NCI-H510A (cell line): ENCODE measurements at regions not wholly inside any gene's neighbourhood (a gene's known extent, or its start where the extent isn't known, plus 50 kb on each side); places are given as distances from the start of the nearest gene placed in this dataset.
"Not testable (repeated sequence)": the region's sequence is repeated elsewhere in the genome, so short reads cannot be mapped to it uniquely, and the experiment has no call there.

ENCODE experiments used
- DNase-seq: peaks from one replicate; lab custom pipeline; 2025; lab: John Stamatoyannopoulos, UW

GRCh38 chr18:39225373-39225772 is 1659.8 kb upstream of the CELF4 start:
- DNase-seq = peak; percentile 41

GRCh38 chr18:39223283-39223682 is 1657.7 kb upstream of the CELF4 start:
- DNase-seq = no peak

- DNase-seq = no peak
Observed at GRCh38 chr18:39215920-39216319, 1650.3 kb upstream of the CELF4 start.

- no peak for DNase-seq
Observed at GRCh38 chr18:39211461-39211860, 1645.9 kb upstream of the CELF4 start.

- no peak for DNase-seq
Observed at GRCh38 chr18:39209173-39209572, 1643.6 kb upstream of the CELF4 start.

GRCh38 chr18:39208729-39209128 is 1643.1 kb upstream of the CELF4 start:
- no peak for DNase-seq

- DNase-seq = no peak
Observed at GRCh38 chr18:39208190-39208589, 1642.6 kb upstream of the CELF4 start.

- not testable (repeated sequence) for DNase-seq
Observed at GRCh38 chr18:39206398-39207103, 1641.0 kb upstream of the CELF4 start.

- no peak for DNase-seq
Observed at GRCh38 chr18:39205565-39206195, 1640.1 kb upstream of the CELF4 start.

GRCh38 chr18:39200153-39200552 is 1634.6 kb upstream of the CELF4 start:
- no peak for DNase-seq

GRCh38 chr18:39199231-39199855 is 1633.7 kb upstream of the CELF4 start:
- no peak for DNase-seq

GRCh38 chr18:39198376-39198775 is 1632.8 kb upstream of the CELF4 start:
- DNase-seq = no peak

GRCh38 chr18:39191931-39192330 is 1626.3 kb upstream of the CELF4 start:
- DNase-seq = no peak

GRCh38 chr18:39191058-39191457 is 1625.5 kb upstream of the CELF4 start:
- no peak for DNase-seq

GRCh38 chr18:39190508-39190907 is 1624.9 kb upstream of the CELF4 start:
- no peak for DNase-seq

- DNase-seq = peak; percentile 34
Observed at GRCh38 chr18:39188278-39188677, 1622.7 kb upstream of the CELF4 start.

- no peak for DNase-seq
Observed at GRCh38 chr18:39186008-39186407, 1620.4 kb upstream of the CELF4 start.

GRCh38 chr18:39184176-39184575 is 1618.6 kb upstream of the CELF4 start:
- no peak for DNase-seq

- no peak for DNase-seq
Observed at GRCh38 chr18:39178166-39178565, 1612.6 kb upstream of the CELF4 start.

GRCh38 chr18:39172695-39173421 is 1607.3 kb upstream of the CELF4 start:
- DNase-seq = peak; percentile 65

- DNase-seq = no peak
Observed at GRCh38 chr18:39168723-39169122, 1603.1 kb upstream of the CELF4 start.

- no peak for DNase-seq
Observed at GRCh38 chr18:39167990-39168389, 1602.4 kb upstream of the CELF4 start.

GRCh38 chr18:39166776-39167175 is 1601.2 kb upstream of the CELF4 start:
- no peak for DNase-seq
